ENCODE measurements at regions not wholly inside any gene's neighbourhood (a gene's known extent, or its start where the extent isn't known, plus 50 kb on each side); places are given as distances from the start of the nearest gene placed in this dataset.
"Not testable (repeated sequence)": the region's sequence is repeated elsewhere in the genome, so short reads cannot be mapped to it uniquely, and the experiment has no call there.

DNA sequence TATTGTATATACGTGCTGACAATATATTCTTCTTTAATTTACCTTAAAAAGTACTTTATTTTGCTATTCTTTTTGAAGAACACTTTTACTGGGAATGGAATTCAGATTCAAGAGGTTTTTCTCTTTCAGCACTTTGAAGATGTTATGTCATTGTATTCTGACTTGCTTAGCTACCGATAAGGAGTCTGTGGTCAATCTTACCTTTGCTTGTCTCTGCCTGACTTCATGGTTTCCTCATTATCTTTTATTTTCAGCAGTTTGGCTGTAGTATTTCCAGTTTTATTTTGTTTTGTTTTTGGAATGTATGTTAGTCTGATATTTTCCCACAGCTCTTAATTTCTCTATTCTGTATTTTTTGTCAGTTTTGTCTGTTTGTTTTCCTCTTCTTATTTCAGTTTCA lies 187.9 kb upstream of the SMIM30 start:
- Histone ChIP-seq H3K27me3 (no peaks in the 10 kb centered on the region), H3K9me3 (replicated peaks in 1 of 3) (no peaks in the 10 kb centered on the region), H3K4me3 (no peak overlapping the region), H3K36me3 (replicated peaks in 1 of 2) (no peaks in the 10 kb centered on the region), H3K4me1 (replicated peaks in 1 of 2) (no peaks in the 10 kb centered on the region), H3K27ac (no peak overlapping the region)
- no peak for TF ChIP-seq POLR2A (IDR thresholded peaks at IDR 0.05)
- TF ChIP-seq, protein P1, sequence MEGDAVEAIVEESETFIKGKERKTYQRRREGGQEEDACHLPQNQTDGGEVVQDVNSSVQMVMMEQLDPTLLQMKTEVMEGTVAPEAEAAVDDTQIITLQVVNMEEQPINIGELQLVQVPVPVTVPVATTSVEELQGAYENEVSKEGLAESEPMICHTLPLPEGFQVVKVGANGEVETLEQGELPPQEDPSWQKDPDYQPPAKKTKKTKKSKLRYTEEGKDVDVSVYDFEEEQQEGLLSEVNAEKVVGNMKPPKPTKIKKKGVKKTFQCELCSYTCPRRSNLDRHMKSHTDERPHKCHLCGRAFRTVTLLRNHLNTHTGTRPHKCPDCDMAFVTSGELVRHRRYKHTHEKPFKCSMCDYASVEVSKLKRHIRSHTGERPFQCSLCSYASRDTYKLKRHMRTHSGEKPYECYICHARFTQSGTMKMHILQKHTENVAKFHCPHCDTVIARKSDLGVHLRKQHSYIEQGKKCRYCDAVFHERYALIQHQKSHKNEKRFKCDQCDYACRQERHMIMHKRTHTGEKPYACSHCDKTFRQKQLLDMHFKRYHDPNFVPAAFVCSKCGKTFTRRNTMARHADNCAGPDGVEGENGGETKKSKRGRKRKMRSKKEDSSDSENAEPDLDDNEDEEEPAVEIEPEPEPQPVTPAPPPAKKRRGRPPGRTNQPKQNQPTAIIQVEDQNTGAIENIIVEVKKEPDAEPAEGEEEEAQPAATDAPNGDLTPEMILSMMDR (IDR thresholded peaks at IDR 0.05) = no peak
- intact Hi-C loops (cut with DNase I) = no loop called here
- DNase-seq = no peak
- 77 to 82% (median 79%) methylated on average over 2 of the region's 2 CpGs for WGBS, 4 donors

DNA sequence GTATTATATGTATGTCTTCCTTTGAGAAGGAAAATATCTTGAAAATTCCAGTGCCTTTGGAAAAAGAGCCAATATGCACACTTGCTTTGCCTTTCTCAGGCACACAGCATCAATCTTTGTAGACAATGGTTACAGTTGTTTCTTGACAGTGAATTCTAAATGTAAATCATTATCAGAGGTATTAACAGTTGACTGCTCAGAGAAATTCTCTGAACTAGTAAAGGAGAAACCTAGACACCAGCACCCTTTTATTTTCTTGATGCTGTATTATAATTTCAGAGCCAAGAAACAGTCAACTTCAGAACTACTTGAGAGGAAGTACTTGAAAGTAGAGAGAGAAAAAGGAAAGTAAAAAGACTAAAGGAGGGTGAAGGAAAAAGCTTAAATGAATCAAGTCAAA lies 185.8 kb upstream of the SMIM30 start:
- no peak overlapping the region for H3K4me3 ChIP-seq
- H3K9me3 ChIP-seq (replicated peaks in 1 of 3) = no peaks in the 10 kb centered on the region
- H3K27ac ChIP-seq = no peak overlapping the region
- no peaks in the 10 kb centered on the region for H3K36me3 ChIP-seq (replicated peaks in 1 of 2)
- intact Hi-C loops (cut with DNase I) = no loop called here
- no peaks in the 10 kb centered on the region for H3K4me1 ChIP-seq (replicated peaks in 1 of 2)
- no peak for DNase-seq
- no peaks in the 10 kb centered on the region for H3K27me3 ChIP-seq
- TF ChIP-seq POLR2A (IDR thresholded peaks at IDR 0.05) = no peak
- TF ChIP-seq, protein P1 (IDR thresholded peaks at IDR 0.05) = no peak

DNA sequence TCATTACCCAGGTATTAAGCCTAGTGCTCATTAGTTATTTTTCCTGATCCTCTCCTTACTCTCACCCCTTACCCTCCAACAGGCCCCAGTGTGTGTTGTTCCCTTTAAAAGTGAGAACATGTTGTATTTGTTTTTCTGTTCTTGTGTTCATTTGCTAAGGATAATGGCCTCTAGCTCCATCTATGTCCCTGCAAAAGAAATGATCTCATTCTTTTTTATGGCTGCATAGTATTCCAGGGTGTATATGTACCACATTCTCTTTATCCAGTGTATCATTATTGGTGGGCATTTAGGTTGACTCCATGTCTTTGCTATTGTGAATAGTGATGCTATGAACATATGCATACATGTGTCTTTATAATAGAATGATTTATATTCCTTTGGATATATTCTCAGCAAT lies 185.0 kb upstream of the SMIM30 start:
- H3K9me3 ChIP-seq (replicated peaks in 1 of 3); H3K27me3 ChIP-seq; H3K27ac ChIP-seq; DNase-seq; H3K4me1 ChIP-seq (replicated peaks in 1 of 2); intact Hi-C loops (cut with DNase I); H3K36me3 ChIP-seq (replicated peaks in 1 of 2); H3K4me3 ChIP-seq: not testable (repeated sequence)

DNA sequence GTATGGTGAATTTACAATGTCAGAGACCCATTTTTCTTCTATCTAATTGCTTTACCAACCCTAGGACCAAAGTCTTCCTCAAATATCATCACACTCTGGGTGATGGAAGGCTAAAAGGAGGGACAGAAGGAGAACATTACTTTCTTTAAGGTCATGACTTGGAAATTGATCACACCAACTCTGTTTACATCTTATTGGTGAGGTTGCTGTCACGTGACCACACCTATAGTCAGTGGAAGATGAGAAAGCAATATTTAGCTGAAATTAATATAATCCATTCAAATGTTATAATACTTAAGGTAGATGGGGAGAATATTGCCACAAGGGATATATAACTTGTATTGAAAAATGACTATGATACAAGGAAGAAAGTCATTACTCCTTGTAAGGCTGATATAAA lies 183.6 kb upstream of the SMIM30 start:
- TF ChIP-seq, protein P1 (IDR thresholded peaks at IDR 0.05) = no peak
- TF ChIP-seq POLR2A (IDR thresholded peaks at IDR 0.05) = no peak
- no peaks in the 10 kb centered on the region for H3K36me3 ChIP-seq (replicated peaks in 1 of 2)
- WGBS, 4 donors = 45 to 82% (median 72%) methylated on average over 1 of the region's 1 CpG
- no peaks in the 10 kb centered on the region for H3K4me1 ChIP-seq (replicated peaks in 1 of 2)
- H3K27ac ChIP-seq = no peak overlapping the region
- no peak for DNase-seq
- no peaks in the 10 kb centered on the region for H3K27me3 ChIP-seq
- no peak overlapping the region for H3K4me3 ChIP-seq
- H3K9me3 ChIP-seq (replicated peaks in 1 of 3) = no peaks in the 10 kb centered on the region
- intact Hi-C loops (cut with DNase I) = no loop called here

DNA sequence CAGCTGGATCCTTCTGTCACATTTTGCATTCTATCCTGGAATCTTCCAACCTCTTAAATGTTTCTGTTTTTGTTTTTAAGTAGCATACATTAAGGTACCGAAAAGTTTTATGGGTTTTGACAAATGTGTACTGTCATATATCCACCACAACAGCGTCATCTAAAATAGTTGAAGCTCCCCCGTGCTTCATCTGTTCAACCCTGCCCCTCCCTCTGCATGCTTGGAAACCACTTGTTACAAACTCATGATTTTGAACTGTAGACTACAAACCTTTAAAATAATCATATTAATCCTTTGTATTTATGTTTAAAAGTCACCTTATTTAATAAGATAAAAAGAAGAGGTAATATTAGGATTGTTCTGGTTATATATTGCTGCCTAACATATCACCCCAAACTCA lies 182.8 kb upstream of the SMIM30 start:
- intact Hi-C loops (cut with DNase I) = no loop called here
- TF ChIP-seq, protein P1 (IDR thresholded peaks at IDR 0.05) = no peak
- TF ChIP-seq POLR2A (IDR thresholded peaks at IDR 0.05) = no peak
- WGBS, 4 donors = 76 to 88% (median 80%) methylated on average over 3 of the region's 3 CpGs

More for the DNA sequence above, 182.8 kb upstream of the SMIM30 start:
- Histone ChIP-seq H3K4me3 (no peak overlapping the region), H3K36me3 (replicated peaks in 1 of 2) (no peaks in the 10 kb centered on the region), H3K27me3 (no peaks in the 10 kb centered on the region), H3K9me3 (replicated peaks in 1 of 3) (no peaks in the 10 kb centered on the region), H3K4me1 (replicated peaks in 1 of 2) (no peaks in the 10 kb centered on the region), H3K27ac (no peak overlapping the region)
- no peak for DNase-seq
